ENCODE measurements at regions not wholly inside any gene's neighbourhood (a gene's known extent, or its start where the extent isn't known, plus 50 kb on each side); places are given as distances from the start of the nearest gene placed in this dataset.

DNA sequence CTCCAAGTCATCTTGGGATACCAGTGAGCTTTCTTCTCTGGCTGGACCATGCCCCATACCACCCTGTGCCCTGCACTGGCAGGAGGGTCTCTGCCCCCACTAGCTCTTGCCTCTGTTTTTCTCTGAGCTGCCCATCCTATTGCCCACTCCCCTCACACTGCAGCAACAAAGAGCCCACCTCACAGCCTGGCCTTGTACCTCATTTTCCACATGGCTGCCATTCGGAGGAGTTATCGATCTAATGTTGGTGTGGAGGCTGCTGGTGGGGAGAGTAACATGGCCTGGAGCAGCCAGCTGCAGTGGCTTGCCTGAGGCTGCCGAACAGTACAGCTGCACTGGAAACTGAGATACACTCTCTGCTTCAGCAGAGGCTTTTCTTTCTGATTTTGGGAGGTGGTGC is 65.7 kb upstream of the AGBL1 start:
- H3K4me1 ChIP-seq, result no peaks in the 10 kb centered on the region
- TF ChIP-seq, protein P1, sequence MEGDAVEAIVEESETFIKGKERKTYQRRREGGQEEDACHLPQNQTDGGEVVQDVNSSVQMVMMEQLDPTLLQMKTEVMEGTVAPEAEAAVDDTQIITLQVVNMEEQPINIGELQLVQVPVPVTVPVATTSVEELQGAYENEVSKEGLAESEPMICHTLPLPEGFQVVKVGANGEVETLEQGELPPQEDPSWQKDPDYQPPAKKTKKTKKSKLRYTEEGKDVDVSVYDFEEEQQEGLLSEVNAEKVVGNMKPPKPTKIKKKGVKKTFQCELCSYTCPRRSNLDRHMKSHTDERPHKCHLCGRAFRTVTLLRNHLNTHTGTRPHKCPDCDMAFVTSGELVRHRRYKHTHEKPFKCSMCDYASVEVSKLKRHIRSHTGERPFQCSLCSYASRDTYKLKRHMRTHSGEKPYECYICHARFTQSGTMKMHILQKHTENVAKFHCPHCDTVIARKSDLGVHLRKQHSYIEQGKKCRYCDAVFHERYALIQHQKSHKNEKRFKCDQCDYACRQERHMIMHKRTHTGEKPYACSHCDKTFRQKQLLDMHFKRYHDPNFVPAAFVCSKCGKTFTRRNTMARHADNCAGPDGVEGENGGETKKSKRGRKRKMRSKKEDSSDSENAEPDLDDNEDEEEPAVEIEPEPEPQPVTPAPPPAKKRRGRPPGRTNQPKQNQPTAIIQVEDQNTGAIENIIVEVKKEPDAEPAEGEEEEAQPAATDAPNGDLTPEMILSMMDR (IDR thresholded peaks at IDR 0.05), result no peak
- intact Hi-C loops (cut with DNase I; ENCODE audit: low total_unique reads), result no loop called here

DNA sequence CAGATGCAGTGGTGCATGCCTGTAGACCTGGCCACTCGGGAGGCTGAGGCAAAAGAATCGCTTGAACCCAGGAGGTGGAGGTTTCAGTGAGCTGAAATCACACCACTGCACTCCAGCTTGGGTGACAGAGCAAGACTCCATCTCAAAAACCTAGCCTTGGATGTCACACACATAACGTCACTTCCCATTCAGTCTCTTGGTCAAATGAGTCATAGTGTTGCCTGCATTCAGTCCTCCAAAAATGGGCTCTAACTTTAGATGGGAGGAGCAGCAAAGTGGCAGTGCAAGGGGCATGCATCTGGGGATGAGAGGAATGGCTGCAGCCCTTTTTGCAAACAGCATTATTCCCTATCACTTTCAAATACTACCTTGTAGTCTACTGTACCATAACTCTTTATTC is 62.9 kb upstream of the AGBL1 start:
- Histone ChIP-seq H3K27ac (no peak overlapping the region), H3K4me1 (no peaks in the 10 kb centered on the region), H3K36me3 (no peaks in the 10 kb centered on the region), H3K27me3 (peaks cover 0 to 8% of the 10 kb centered on the region in 2 donors), H3K4me3 (no peak overlapping the region), H3K9me3 (no peaks in the 10 kb centered on the region)
- TF ChIP-seq, protein P1 (IDR thresholded peaks at IDR 0.05), result no peak
- intact Hi-C loops (cut with DNase I; ENCODE audit: low total_unique reads), result no loop called here
- DNase-seq, result no peak

More for the DNA sequence above, 65.7 kb upstream of the AGBL1 start:
- DNase-seq, result no peak
- Histone ChIP-seq H3K27ac (no peak overlapping the region), H3K27me3 (peaks cover 0 to 8% of the 10 kb centered on the region in 2 donors), H3K9me3 (no peaks in the 10 kb centered on the region), H3K36me3 (no peaks in the 10 kb centered on the region), H3K4me3 (no peak overlapping the region)

DNA sequence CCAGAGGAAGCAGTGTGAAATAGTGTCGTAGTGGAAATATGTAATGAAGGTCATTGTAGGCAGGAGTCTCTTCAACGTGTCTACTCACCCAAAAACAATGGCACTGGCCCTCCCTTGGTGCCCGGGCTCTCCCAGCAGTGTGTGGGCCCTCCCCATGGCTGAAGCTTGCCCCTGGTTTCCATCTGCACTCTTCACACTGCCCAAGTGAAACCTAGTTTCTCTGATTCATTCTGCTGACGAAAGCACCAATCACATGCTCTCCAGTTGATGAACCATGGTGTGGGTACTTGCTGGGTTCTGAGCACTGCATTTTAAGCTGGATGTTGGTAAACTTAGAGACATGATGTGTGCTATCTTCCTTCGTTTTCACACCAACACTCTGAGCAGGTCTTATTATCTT is 61.0 kb upstream of the AGBL1 start:
- H3K36me3 ChIP-seq, result no peaks in the 10 kb centered on the region
- no peak for DNase-seq
- H3K27me3 ChIP-seq, result peaks cover 0 to 8% of the 10 kb centered on the region in 2 donors
- no peak overlapping the region for H3K27ac ChIP-seq
- H3K9me3 ChIP-seq, result no peaks in the 10 kb centered on the region
- intact Hi-C loops (cut with DNase I; ENCODE audit: low total_unique reads), result no loop called here
- H3K4me3 ChIP-seq, result no peak overlapping the region
- H3K4me1 ChIP-seq, result peaks cover 0 to 4% (median 0%) of the 10 kb centered on the region in 4 donors
- TF ChIP-seq, protein P1 (IDR thresholded peaks at IDR 0.05), result no peak

DNA sequence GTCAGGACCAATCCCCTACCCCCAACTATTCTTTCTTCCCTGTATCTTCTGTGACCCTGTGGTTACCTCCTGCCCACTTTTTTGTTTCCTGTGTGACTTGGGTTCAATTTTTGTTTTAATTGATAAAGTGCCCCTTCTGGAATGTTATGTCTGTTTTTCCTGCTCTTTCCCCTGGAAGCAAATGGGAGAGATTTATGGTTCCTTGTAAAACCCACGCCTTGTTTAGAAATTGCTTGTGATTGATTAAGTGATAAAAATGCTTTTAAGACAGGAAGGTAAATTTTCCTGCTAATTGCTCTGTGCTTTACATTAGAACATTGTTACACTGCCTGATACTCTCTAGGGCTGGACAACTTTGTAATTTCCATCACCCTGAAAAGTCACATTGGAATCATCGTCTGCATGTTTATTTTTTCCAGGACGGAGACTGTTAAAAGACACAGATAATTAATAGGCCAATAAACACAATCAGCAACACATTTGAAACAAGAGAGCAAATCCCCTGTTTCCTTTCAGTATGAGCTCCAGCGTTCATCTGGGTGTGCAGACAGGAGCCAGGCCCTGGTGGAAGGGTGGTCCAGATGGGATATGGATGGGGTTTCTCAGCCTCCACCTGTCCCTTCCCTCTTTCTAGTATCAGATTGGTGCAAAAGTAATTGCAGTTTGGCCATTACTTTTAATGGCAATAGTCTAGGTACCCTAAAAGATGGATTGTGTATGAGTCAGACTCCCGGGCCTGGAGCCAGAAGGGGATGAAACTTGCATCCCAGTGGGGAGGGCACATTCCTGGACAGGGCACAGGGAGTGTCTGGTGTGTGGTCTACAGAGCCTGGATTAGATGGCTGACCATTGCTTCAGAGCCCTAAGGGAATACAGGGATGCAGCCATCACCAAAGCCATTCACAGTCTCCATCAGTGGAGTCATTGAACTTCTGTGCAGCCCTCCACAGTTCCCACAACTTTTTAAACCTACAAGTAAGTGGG is 58.1 kb upstream of the AGBL1 start:
- no peaks in the 10 kb centered on the region for H3K9me3 ChIP-seq
- no peaks in the 10 kb centered on the region for H3K36me3 ChIP-seq
- intact Hi-C loops (cut with DNase I; ENCODE audit: low total_unique reads), result no loop called here
- no peak for DNase-seq
- no peaks in the 10 kb centered on the region for H3K27me3 ChIP-seq
- no peak overlapping the region for H3K4me3 ChIP-seq
- H3K4me1 ChIP-seq, result peaks cover 0 to 4% (median 0%) of the 10 kb centered on the region in 4 donors
- H3K27ac ChIP-seq, result no peak overlapping the region
- TF ChIP-seq, protein P1 (IDR thresholded peaks at IDR 0.05), result no peak

DNA sequence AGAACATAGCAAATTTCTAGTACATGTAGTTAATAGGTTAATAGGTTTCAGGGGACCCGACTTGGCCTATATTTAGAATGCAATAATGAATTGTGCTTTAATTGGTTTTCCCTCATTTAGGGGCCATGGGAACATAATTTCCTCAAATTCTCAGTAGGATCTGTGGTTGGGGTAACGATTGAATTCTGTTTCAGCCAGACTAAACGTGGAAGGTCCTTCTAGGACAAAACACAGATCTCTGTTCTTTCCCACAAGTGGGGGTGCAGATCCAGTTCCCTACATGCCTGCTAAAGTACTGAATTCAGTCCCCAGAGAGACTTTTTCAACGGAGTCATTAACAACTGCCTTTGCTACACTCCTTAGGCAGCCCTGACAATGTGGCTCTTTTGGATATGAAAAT is 50.7 kb upstream of the AGBL1 start:
- intact Hi-C loops (cut with DNase I; ENCODE audit: low total_unique reads), result no loop called here
- no peak overlapping the region for H3K4me3 ChIP-seq

More for the DNA sequence above, 50.7 kb upstream of the AGBL1 start:
- Histone ChIP-seq H3K4me1 (no peaks in the 10 kb centered on the region), H3K36me3 (no peaks in the 10 kb centered on the region), H3K27ac (no peak overlapping the region), H3K9me3 (no peaks in the 10 kb centered on the region), H3K27me3 (no peaks in the 10 kb centered on the region)
- no peak for DNase-seq
- TF ChIP-seq, protein P1 (IDR thresholded peaks at IDR 0.05), result no peak
